Fibroblast of lung (primary cell): ENCODE measurements at regions not wholly inside any gene's neighbourhood (a gene's known extent, or its start where the extent isn't known, plus 50 kb on each side); places are given as distances from the start of the nearest gene placed in this dataset.

Experiments
- CTCF ChIP-seq, 2 donors: IDR thresholded peaks in 1 of 2; conservative IDR thresholded peaks in 1 of 2; 1 replicate in 1 of 2; 2 replicates in 1 of 2; pipeline ENCODE4 v1.5.1; 2011 to 2012; ENCODE audit warnings: low read length in 2 of 2, control low read depth in 1 of 2, inconsistent platforms in 1 of 2, low read depth in 1 of 2, mild to moderate bottlenecking in 1 of 2
- EZH2 ChIP-seq: IDR thresholded peaks from 2 replicates; pipeline ENCODE4 v1.5.1; 2012; ENCODE audit warnings: low read length, control low read depth, mild to moderate bottlenecking; ENCODE audit errors: missing control alignments

GRCh38 chr12:33314223-33314622 is 125.4 kb downstream of the SYT10 start:
- TF ChIP-seq CTCF (conservative IDR thresholded peaks at IDR 0.05 in 1 of 2, IDR thresholded peaks at IDR 0.05 in 1 of 2; ENCODE audit: low read depth in 1 of 2, low read length in 2 of 2) (no peak), EZH2 (no peak)
